ENCODE measurements at regions not wholly inside any gene's neighbourhood (a gene's known extent, or its start where the extent isn't known, plus 50 kb on each side); places are given as distances from the start of the nearest gene placed in this dataset.

DNA sequence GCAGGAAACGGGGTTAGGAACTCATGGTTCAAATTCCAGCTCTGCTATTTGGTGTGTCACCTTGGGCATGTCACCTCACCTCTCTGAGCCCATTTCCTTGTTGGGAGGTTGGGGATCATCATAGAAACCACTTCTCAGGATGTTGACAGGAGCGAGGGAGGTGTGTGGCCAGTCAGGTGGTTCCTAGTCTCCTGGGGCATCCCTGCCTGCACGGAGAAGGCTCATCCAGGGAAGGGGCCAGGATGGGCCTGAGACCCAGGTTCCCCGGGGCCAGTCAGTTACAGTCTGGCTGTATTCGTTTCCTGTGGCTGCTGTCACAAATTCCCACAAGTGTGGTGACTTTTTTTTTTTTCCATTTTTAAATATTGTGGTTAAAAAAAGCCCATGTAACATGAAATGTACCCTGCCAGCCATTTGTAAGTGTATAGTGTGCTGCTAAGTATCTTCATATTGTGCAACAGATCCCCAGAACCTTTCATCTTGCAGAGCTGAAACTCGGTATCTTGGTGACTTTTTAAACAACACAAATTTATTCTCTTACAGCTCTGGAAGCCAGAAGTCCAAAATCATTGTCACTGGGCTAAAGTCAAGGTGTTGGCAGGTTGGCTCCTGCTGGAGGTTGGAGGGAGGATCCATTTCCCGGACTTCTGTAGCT lies 78.7 kb upstream of the UNC5A start:
- Histone ChIP-seq H3K27me3 (peaks cover 0 to 91% (median 81%) of the 10 kb centered on the region in 7 donors), H3K4me1 (peaks cover 0 to 6% (median 0%) of the 10 kb centered on the region in 9 donors), H3K36me3 (no peaks in the 10 kb centered on the region), H3K9me3 (peaks cover 0 to 7% (median 0%) of the 10 kb centered on the region in 11 donors), H3K27ac (no peak overlapping the region), H3K4me3 (no peak overlapping the region)
- intact Hi-C loops (cut with DNase I): no loop called here
- ATAC-seq (no peak), DNase-seq (no peak)
- TF ChIP-seq, protein P1, sequence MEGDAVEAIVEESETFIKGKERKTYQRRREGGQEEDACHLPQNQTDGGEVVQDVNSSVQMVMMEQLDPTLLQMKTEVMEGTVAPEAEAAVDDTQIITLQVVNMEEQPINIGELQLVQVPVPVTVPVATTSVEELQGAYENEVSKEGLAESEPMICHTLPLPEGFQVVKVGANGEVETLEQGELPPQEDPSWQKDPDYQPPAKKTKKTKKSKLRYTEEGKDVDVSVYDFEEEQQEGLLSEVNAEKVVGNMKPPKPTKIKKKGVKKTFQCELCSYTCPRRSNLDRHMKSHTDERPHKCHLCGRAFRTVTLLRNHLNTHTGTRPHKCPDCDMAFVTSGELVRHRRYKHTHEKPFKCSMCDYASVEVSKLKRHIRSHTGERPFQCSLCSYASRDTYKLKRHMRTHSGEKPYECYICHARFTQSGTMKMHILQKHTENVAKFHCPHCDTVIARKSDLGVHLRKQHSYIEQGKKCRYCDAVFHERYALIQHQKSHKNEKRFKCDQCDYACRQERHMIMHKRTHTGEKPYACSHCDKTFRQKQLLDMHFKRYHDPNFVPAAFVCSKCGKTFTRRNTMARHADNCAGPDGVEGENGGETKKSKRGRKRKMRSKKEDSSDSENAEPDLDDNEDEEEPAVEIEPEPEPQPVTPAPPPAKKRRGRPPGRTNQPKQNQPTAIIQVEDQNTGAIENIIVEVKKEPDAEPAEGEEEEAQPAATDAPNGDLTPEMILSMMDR (IDR thresholded peaks at IDR 0.05): no peak
- 44 to 58% methylated on average over 7 of the region's 7 CpGs for WGBS, 2 donors

GRCh38 chr5:176732306-176732705 lies 78.1 kb upstream of the UNC5A start:
- no peaks in the 10 kb centered on the region for H3K36me3 ChIP-seq
- peaks cover 0 to 6% (median 0%) of the 10 kb centered on the region in 9 donors for H3K4me1 ChIP-seq
- intact Hi-C loops (cut with DNase I): no loop called here
- peaks cover 0 to 7% (median 0%) of the 10 kb centered on the region in 11 donors for H3K9me3 ChIP-seq
- 58 to 63% methylated on average over 13 of the region's 13 CpGs for WGBS, 2 donors
- H3K4me3 ChIP-seq: no peak overlapping the region
- H3K27me3 ChIP-seq: peaks cover 0 to 91% (median 81%) of the 10 kb centered on the region in 7 donors
- no peak for ATAC-seq
- TF ChIP-seq, protein P1 (IDR thresholded peaks at IDR 0.05): no peak
- no peak for DNase-seq
- no peak overlapping the region for H3K27ac ChIP-seq

- Histone ChIP-seq H3K9me3 (peaks cover 0 to 7% (median 0%) of the 10 kb centered on the region in 11 donors), H3K4me3 (no peak overlapping the region), H3K27me3 (peaks cover 0 to 91% (median 81%) of the 10 kb centered on the region in 7 donors), H3K36me3 (no peaks in the 10 kb centered on the region), H3K4me1 (peaks cover 0 to 6% (median 0%) of the 10 kb centered on the region in 9 donors), H3K27ac (no peak overlapping the region)
- DNase-seq: no peak
- TF ChIP-seq, protein P1 (IDR thresholded peaks at IDR 0.05): no peak
- intact Hi-C loops (cut with DNase I): no loop called here
- ATAC-seq: no peak
- WGBS, 2 donors: 73 to 75% methylated on average over 21 of the region's 21 CpGs
Observed at GRCh38 chr5:176732736-176733405, 77.5 kb upstream of the UNC5A start.

DNA sequence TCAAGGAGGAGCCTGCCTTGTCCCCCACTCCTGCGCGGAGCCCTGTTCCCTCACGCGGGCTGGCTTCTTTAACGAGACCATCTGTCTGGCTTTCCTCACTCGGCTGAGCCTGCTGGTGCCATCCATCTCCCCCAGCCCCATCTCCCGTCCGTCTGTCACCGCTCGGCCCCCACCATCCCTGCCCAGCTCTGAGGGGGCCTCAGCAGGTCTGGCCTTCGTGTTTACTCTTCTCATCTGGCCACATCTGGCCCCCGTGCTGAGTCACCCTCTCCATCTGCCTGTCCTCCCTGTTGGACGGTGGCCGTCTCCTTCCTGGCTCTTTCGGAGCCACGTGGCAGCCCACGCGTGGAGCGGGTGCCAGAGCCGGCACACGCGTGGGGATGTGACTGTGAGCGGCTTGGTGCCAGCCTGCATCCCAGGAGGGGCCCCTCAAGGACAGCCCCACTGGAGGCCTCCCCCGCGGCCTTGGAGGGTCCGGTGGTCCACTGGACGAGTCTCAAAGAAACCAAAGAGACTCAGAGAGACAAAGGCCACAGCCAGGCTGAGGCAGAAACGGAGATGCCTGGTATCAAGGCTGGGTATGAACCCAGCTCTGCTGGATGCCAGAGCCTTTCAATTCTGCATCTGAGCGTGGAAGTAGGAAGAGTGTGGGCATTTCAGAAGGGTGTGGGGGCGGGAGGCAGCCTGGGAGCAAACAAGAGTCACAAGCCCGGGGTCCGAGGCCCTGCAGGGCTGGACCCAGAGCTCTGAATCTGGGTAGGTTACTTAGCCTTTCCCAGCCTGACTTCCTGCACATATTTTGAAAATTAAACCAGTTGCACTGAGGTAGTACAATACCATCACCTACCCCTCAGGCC lies 76.7 kb upstream of the UNC5A start:
- DNase-seq (no peak), ATAC-seq (no peak)
- H3K36me3 ChIP-seq: no peaks in the 10 kb centered on the region
- H3K4me1 ChIP-seq: peaks cover 0 to 6% (median 0%) of the 10 kb centered on the region in 9 donors
- WGBS, 2 donors: 53 to 60% methylated on average over 32 of the region's 32 CpGs
- no peak overlapping the region for H3K4me3 ChIP-seq
- H3K27me3 ChIP-seq: peaks cover 0 to 91% (median 87%) of the 10 kb centered on the region in 7 donors
- peaks cover 0 to 7% (median 0%) of the 10 kb centered on the region in 11 donors for H3K9me3 ChIP-seq
- no peak overlapping the region for H3K27ac ChIP-seq
- intact Hi-C loops (cut with DNase I): no loop called here
- TF ChIP-seq, protein P1 (IDR thresholded peaks at IDR 0.05): no peak
